ENCODE measurements at regions not wholly inside any gene's neighbourhood (a gene's known extent, or its start where the extent isn't known, plus 50 kb on each side); places are given as distances from the start of the nearest gene placed in this dataset.

- no peak for DNase-seq (ENCODE audit: low spot score)
- H3K4me3 Mint-ChIP-seq (ENCODE audit: unreplicated experiment) = no peak overlapping the region
- no peak for TF ChIP-seq CTCF (IDR thresholded peaks at IDR 0.05)
Measured at GRCh38 chr10:119996944-119997343, 104.4 kb downstream of the SEC23IP start.

DNA sequence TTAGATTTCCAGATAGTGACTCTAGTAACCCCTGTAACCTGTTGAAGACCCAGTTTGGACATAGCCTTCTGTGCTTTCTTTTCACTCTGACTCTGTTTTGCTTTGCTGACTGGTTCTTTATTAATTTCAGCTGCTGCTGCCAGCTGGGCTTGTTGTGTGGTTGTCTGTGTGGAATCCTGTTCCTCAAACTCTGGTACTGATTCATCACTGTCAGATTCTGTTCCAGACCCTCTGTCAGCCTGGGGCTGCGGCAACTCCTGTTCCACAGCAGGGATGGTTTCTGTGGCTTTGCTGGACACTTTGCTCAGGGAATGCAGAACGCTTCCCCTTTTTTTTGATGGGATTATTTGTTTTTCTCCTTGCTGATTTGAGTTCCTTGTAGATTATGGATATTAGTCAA is 104.9 kb downstream of the SEC23IP start:
- no peak overlapping the region for H3K4me3 Mint-ChIP-seq (ENCODE audit: unreplicated experiment)
- no peak for DNase-seq (ENCODE audit: low spot score)
- H3K4me1 Mint-ChIP-seq (ENCODE audit: low read depth) = no peaks in the 10 kb centered on the region
- no peak overlapping the region for H3K27ac Mint-ChIP-seq (ENCODE audit: unreplicated experiment)
- H3K36me3 Mint-ChIP-seq (ENCODE audit: low read depth) = peaks cover 2% of the 10 kb centered on the region
- no peak for TF ChIP-seq CTCF (IDR thresholded peaks at IDR 0.05)
- peaks cover 22% of the 10 kb centered on the region for H3K9me3 Mint-ChIP-seq (ENCODE audit: low read depth)
- H3K27me3 Mint-ChIP-seq (ENCODE audit: low read depth) = peaks cover 19% of the 10 kb centered on the region

More at GRCh38 chr10:119996944-119997343, 104.4 kb downstream of the SEC23IP start:
- peaks cover 16% of the 10 kb centered on the region for H3K27me3 Mint-ChIP-seq (ENCODE audit: low read depth)
- H3K27ac Mint-ChIP-seq (ENCODE audit: unreplicated experiment) = no peak overlapping the region
- no peaks in the 10 kb centered on the region for H3K4me1 Mint-ChIP-seq (ENCODE audit: low read depth)
- peaks cover 22% of the 10 kb centered on the region for H3K9me3 Mint-ChIP-seq (ENCODE audit: low read depth)
- peaks cover 2% of the 10 kb centered on the region for H3K36me3 Mint-ChIP-seq (ENCODE audit: low read depth)

DNA sequence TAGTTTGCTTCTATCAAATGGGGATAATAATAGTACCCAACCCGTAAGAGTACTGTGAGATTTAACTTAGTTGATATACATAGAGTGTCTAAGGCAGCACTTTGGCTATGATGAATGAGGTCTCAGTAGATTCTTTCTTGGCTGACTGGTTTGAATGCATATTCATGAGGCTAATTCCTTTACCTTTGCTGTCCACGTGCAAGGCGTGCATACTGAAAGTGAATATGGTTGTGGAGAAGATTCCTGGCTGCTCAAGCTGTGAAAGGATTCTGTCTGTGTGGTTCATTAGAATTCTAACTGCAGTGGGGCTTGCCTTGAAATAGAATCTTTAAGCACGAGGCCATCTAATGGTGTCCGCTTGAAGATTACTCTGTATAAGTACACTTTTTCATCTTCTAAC is 110.3 kb downstream of the SEC23IP start:
- no peak overlapping the region for H3K27ac Mint-ChIP-seq (ENCODE audit: unreplicated experiment)
- peaks cover 4% of the 10 kb centered on the region for H3K9me3 Mint-ChIP-seq (ENCODE audit: low read depth)
- H3K27me3 Mint-ChIP-seq (ENCODE audit: low read depth) = peaks cover 10% of the 10 kb centered on the region
- no peak for DNase-seq (ENCODE audit: low spot score)
- H3K4me3 Mint-ChIP-seq (ENCODE audit: unreplicated experiment) = no peak overlapping the region
- H3K4me1 Mint-ChIP-seq (ENCODE audit: low read depth) = no peaks in the 10 kb centered on the region
- H3K36me3 Mint-ChIP-seq (ENCODE audit: low read depth) = no peaks in the 10 kb centered on the region
- no peak for TF ChIP-seq CTCF (IDR thresholded peaks at IDR 0.05)

DNA sequence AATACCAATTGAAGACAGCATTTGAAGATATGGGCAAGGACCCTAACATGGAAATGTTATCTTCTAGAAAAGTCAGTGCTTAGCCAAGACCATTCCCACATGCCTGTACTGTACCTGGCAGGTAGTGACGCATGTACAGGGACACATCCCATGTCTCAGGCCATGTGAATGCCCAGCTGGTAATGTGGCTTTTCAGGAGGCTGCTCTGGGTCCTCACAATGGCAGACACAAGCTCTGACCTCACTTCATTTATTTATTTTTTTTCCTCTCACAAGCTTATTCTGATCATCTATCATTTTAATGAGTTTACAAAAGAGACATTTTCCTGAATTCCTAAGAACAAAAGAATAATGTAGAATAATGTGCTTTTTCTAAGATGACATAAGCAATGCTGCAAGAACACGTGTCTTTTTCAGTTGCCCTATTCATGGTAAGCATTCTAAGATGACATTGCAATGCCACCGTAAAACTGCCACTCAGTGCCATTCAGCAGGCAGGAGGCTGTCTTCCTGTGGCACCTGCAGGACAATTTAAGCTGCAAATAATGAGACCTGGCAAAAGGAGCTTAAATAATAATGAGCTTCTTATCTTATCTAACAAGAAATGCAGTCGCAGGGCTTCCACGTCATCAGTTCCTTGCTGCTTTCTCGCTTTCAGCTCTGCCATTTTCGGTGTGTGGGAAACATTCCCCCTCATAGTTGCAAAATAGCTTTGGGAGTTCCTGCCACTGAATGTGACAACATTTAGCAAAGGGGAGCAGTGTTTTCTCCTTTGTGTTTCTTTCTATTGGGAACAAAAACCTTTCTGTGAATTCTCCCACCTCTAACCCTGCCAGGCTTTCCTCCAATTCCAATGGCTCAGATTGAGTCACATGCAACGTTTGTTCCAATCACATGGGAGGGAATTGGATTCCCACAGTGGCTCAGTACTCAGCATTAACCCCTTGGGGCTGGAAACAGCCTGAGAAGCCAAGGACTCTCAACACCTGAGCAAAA is 113.0 kb downstream of the SEC23IP start:
- no peaks in the 10 kb centered on the region for H3K36me3 Mint-ChIP-seq (ENCODE audit: low read depth)
- H3K4me1 Mint-ChIP-seq (ENCODE audit: low read depth) = no peaks in the 10 kb centered on the region
- H3K27ac Mint-ChIP-seq (ENCODE audit: unreplicated experiment) = no peak overlapping the region
- no peak for TF ChIP-seq CTCF (IDR thresholded peaks at IDR 0.05)
- no peak overlapping the region for H3K4me3 Mint-ChIP-seq (ENCODE audit: unreplicated experiment)
- DNase-seq (ENCODE audit: low spot score) = no peak
- H3K9me3 Mint-ChIP-seq (ENCODE audit: low read depth) = peaks cover 6% of the 10 kb centered on the region
- peaks cover 16% of the 10 kb centered on the region for H3K27me3 Mint-ChIP-seq (ENCODE audit: low read depth)

GRCh38 chr10:120007261-120007660 is 114.7 kb downstream of the SEC23IP start:
- Mint-ChIP-seq H3K4me1 (ENCODE audit: low read depth) (no peaks in the 10 kb centered on the region), H3K27me3 (ENCODE audit: low read depth) (peaks cover 14% of the 10 kb centered on the region), H3K9me3 (ENCODE audit: low read depth) (peaks cover 6% of the 10 kb centered on the region), H3K27ac (ENCODE audit: unreplicated experiment) (no peak overlapping the region), H3K4me3 (ENCODE audit: unreplicated experiment) (no peak overlapping the region), H3K36me3 (ENCODE audit: low read depth) (no peaks in the 10 kb centered on the region)
- no peak for DNase-seq (ENCODE audit: low spot score)
- no peak for TF ChIP-seq CTCF (IDR thresholded peaks at IDR 0.05)

Measured in chondrocyte (in vitro differentiated cells).